Fibroblast of pulmonary artery (primary cell): ENCODE measurements at regions not wholly inside any gene's neighbourhood (a gene's known extent, or its start where the extent isn't known, plus 50 kb on each side); places are given as distances from the start of the nearest gene placed in this dataset.

Source experiments
- DNase-seq: peaks from one replicate; pipeline ENCODE4 v3.0.0-alpha.2; 2010; ENCODE audit warnings: low read depth
- H3K4me3 ChIP-seq: replicated peaks from 2 replicates; pipeline ENCODE4 v1.5.1; 2011; ENCODE audit warnings: low read depth, mild to moderate bottlenecking, control low read depth, low read length, moderate library complexity
- CTCF ChIP-seq: IDR thresholded peaks from 2 replicates; pipeline ENCODE4 v1.5.1; 2011; ENCODE audit warnings: mild to moderate bottlenecking, control low read depth, low read length, inconsistent platforms; ENCODE audit errors: missing control alignments

DNA sequence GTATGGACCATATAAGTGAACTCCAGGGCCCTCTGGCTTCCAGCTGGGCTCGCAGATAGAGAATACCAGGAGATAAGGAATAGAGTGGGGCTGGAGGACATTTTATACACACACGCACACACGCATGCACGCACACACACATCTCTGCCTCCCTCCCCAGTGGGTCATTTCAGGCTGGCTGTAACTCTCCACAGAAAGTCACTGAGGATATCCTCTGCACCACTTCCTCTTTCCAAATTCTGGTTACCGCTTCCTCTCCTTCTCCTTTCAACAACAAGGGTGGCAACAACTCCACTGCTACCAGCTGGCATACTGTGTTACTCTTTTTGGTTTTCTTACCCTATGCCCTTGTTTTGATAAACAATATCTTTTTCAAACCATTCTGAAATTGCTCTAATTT lies 280.2 kb downstream of the COL12A1 start:
- DNase-seq = no peak

DNA sequence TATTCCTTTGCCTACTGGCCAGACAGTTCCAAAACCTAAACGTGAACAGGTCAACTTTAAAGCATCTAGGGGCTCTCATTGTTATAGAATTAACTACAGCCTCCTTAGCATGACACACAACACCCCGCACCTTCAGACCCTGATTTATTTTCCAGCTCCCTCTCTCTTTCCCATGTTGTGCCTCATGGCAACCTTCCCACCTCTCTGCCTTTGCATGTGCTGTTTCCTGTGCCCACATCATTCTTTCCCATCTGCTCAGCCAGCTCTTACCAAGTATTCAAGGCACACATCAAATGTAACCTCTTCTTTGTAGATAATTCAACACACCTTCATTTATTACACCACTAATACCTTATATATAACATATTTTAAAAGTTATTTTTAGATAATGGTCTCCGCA lies 291.0 kb downstream of the COL12A1 start:
- DNase-seq = no peak
- TF ChIP-seq CTCF = no peak
- H3K4me3 ChIP-seq = no peak overlapping the region

More for the DNA sequence above, 280.2 kb downstream of the COL12A1 start:
- no peak overlapping the region for H3K4me3 ChIP-seq
- TF ChIP-seq CTCF = no peak

GRCh38 chr6:74912234-74912633 lies 293.6 kb downstream of the COL12A1 start:
- DNase-seq = no peak
- TF ChIP-seq CTCF = no peak
- H3K4me3 ChIP-seq = no peak overlapping the region

- H3K4me3 ChIP-seq = no peak overlapping the region
- DNase-seq = no peak
- TF ChIP-seq CTCF = no peak
Measured at GRCh38 chr6:74902846-74903245, 303.0 kb downstream of the COL12A1 start.

- H3K4me3 ChIP-seq = no peak overlapping the region
- TF ChIP-seq CTCF = no peak
- no peak for DNase-seq
Measured at GRCh38 chr6:74902089-74902488, 303.8 kb downstream of the COL12A1 start.

GRCh38 chr6:74901576-74901975 lies 304.3 kb downstream of the COL12A1 start:
- no peak for TF ChIP-seq CTCF
- DNase-seq = no peak
- H3K4me3 ChIP-seq = no peak overlapping the region

DNA sequence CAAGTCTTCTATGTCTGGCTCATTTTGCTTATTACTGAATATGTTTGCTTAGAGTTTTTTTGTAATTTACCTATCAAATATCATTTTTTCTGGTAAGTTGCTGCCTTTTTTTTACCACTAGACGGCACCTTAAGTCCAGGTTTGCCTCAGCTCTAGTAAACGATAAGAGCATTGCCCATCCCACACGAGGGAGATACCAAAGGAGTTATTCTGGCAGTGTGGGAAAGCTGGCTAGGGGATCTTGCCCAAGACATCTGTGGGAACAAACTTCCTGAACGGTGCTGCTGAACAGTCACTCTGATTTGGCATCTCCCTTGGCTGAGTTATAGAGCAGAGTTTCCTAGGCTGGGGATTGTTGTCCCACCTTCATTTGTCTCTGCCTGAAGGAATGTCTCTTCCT lies 306.4 kb downstream of the COL12A1 start:
- peak; percentile 76 for DNase-seq
- peak; percentile 44 for TF ChIP-seq CTCF
- no peak overlapping the region for H3K4me3 ChIP-seq
